ES-I3 (cell line): ENCODE measurements at regions not wholly inside any gene's neighbourhood (a gene's known extent, or its start where the extent isn't known, plus 50 kb on each side); places are given as distances from the start of the nearest gene placed in this dataset.

Experiments used
- H3K36me3 ChIP-seq: 2 replicates; pipeline ENCODE4 v1.6.1; 2013; ENCODE audit warnings: mild to moderate bottlenecking, low read length, control low read depth, moderate library complexity; ENCODE audit not compliant: insufficient read depth
- H3K4me1 ChIP-seq: 2 replicates; pipeline ENCODE4 v1.6.1; 2013; ENCODE audit warnings: mild to moderate bottlenecking, control low read depth, low read length; ENCODE audit not compliant: insufficient read depth
- H3K9ac ChIP-seq: 2 replicates; pipeline ENCODE4 v1.6.1; 2013; ENCODE audit warnings: low read depth, mild to moderate bottlenecking, low read length, moderate library complexity
- H3K9me3 ChIP-seq: 2 replicates; pipeline ENCODE4 v1.6.1; 2013; ENCODE audit warnings: mild to moderate bottlenecking, low read length, moderate library complexity; ENCODE audit not compliant: control insufficient read depth, insufficient read depth

DNA sequence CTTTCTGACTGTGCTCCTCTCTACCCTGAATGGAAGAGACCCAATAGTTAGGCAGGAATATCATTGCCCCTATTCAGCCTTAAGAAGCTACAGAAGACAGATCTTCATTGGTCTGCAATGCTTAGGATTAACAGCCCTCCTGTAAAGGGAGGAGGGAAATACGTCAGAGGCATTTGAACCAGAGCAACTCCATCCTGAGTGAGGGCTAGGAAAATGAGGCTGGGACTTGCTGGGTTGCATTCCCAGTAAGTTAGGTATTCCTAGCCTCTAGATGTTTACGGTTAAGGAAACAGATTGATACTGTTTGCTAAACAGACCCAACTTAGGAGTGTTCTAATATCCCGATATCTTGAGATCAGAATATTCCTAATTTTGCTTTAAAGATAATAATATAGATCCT, 63.5 kb downstream of the PCDH18 start:
- Histone ChIP-seq H3K9ac (no peak overlapping the region), H3K4me1 (no peaks in the 10 kb centered on the region), H3K9me3 (peaks cover 15% of the 10 kb centered on the region), H3K36me3 (peaks cover 3% of the 10 kb centered on the region; the same call in 1 of the 2 replicates)

DNA sequence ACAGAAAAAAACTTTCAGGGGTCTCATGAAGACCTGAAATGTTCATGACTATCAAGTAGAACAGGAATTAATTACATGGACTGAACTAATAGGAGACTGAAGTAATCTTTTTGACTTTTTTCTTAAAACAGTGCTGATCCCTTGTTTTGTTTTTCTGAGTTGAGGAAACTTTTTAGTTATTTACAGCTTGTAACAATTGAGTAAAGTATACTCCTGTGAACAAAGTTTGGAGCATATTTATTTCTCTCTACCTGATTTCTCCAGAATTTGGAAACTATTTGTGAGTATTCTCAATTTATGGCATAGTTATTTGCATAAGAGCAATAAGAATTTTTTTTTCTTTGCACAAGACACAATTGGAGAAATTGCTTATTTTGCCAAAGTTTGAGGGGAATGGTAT, 64.8 kb downstream of the PCDH18 start:
- Histone ChIP-seq H3K36me3 (peaks cover 4% of the 10 kb centered on the region), H3K9me3 (peaks cover 18% of the 10 kb centered on the region), H3K4me1 (no peaks in the 10 kb centered on the region), H3K9ac (no peak overlapping the region)

DNA sequence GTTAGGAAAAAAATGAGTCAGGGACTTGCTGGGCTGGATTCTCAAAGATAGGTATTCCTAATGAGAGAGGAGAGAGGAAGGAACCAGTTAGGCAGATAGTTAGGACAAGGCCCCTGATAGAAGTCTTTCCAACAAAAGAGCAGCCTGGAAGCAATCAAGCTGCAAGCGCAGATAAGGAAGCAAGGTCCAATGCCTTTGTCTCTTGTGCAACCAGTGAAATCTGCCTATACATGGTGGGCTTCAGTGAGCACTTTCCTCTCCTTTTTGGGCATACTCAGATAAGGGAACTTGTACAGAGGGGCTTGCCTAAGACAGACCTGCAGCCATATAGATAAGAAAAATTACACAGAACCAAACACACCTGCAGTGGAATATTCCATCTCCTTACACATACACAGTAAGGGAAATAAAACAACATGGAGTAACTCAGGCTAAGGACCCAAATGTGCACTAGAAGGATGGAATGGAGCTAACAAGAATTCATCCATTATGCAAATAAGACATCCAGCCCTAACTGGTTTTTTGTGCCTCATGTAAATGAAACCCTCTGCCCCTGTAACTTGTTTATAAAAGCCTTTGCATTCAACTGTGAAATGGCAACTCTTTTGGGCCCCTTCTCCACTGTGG, 68.8 kb downstream of the PCDH18 start:
- Histone ChIP-seq H3K36me3 (peaks cover 4% of the 10 kb centered on the region), H3K9ac (no peak overlapping the region), H3K4me1 (peaks cover 4% of the 10 kb centered on the region; the same call in 1 of the 2 replicates), H3K9me3 (peaks cover 15% of the 10 kb centered on the region)

DNA sequence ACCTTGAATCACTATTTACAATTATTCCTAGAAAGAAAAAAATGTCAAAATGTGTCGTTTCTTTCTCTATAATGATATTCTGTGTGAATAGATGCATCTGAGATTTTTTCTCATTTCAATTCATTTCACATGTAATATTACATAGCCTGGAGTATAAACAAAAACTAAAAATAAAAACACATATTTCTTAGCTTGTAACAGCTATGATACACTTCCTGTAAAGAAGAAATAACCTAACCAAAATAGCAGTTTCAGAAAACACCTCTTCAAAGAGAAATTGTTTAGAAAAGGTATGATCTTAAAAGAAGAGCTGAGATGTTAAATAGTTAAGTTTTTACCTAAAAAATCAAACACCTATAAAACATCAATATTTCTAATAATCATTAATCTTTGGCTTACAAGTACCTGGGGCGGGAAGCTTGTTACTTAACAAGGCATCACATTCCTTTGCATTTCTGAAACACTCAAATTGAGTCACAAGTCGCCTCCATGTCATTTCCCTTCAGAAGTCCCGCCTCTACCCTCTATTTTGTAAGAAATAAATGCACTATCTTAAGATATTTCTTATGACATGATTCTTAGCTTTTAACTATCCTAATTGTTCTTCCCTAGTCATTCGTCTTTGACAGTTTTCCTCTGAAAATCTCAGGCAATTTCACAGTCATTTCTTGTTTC, 76.5 kb downstream of the PCDH18 start:
- H3K9me3 ChIP-seq, result no peaks in the 10 kb centered on the region
- peaks cover 24% of the 10 kb centered on the region for H3K4me1 ChIP-seq
- no peak overlapping the region for H3K9ac ChIP-seq
- no peaks in the 10 kb centered on the region for H3K36me3 ChIP-seq

DNA sequence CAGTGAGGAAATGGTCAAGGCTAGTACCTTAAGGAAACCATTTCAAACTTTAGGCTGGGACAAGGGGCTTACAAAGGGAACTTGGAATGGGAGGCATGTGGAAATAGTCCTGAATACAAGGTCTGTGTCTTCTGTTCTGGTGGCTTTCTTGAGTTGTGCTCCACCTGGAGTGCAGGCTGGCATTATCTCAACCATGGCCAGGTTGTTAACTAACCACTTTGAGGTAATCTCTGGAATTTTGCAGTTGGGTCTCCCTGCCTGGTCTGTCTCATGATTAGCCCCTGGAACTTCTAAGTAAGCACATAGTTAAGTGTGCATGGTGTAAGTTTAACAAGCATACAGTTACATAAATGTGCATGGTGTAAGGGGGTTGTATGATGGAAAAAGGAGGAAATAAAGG, 77.5 kb downstream of the PCDH18 start:
- no peaks in the 10 kb centered on the region for H3K9me3 ChIP-seq
- no peaks in the 10 kb centered on the region for H3K36me3 ChIP-seq
- peaks cover 29% of the 10 kb centered on the region for H3K4me1 ChIP-seq
- no peak overlapping the region for H3K9ac ChIP-seq

DNA sequence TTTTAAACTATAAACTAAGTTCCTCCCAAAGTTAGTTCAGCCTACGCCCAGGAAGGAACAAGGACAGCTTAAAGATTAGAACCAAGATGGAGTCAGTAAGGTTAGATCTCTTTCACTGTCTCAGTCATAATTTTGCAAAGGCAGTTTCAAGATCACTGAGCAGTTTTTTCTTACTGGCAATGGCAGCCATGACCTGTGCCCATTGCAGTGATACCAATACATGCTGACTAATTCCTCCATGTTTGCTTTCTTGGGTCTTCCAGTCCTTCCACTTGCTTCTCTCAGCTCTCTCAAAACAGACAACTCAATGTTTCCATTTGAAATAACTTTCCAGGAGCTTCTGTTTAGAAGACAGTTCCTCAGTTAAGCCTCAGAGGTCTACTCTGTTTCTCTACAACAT, 79.5 kb downstream of the PCDH18 start:
- no peaks in the 10 kb centered on the region for H3K36me3 ChIP-seq
- H3K9ac ChIP-seq, result no peak overlapping the region
- no peaks in the 10 kb centered on the region for H3K9me3 ChIP-seq
- peaks cover 29% of the 10 kb centered on the region for H3K4me1 ChIP-seq

DNA sequence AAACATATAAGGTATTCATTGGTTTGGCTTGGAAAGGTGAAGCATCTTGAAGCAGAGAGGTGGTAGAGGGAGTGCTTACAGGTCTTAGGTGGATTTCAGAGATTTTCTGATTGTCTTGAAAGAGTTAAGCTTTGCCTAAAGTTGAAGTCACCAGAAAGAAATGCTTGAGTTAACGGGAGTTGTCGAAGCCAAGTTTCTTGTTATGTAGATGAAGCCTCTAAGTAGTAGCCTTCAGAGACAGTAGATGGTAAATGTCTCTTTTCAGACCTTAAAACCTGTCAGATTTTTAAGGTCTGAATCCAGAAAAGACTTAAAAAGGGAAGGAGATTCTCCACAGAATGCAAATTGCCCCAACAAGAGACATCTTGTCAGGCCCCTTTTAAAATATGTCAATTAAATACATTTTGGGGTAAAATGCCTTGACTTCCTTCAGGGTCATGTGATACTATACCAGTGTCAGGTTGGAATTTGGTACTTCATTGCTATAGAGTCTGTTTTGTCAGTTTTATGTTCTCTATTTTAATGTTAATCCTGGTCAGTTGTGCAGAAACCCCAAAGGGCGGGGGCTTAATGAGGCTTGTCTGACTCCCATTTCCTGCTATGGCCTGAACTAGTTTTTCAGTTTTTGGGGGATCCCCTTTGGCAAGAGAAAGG, 81.0 kb downstream of the PCDH18 start:
- no peaks in the 10 kb centered on the region for H3K9me3 ChIP-seq
- H3K36me3 ChIP-seq, result no peaks in the 10 kb centered on the region
- 0 out of 2 replicates have a peak overlapping the region, but pooled peaks have one; percentile 18 for H3K9ac ChIP-seq
- H3K4me1 ChIP-seq, result peaks cover 29% of the 10 kb centered on the region

DNA sequence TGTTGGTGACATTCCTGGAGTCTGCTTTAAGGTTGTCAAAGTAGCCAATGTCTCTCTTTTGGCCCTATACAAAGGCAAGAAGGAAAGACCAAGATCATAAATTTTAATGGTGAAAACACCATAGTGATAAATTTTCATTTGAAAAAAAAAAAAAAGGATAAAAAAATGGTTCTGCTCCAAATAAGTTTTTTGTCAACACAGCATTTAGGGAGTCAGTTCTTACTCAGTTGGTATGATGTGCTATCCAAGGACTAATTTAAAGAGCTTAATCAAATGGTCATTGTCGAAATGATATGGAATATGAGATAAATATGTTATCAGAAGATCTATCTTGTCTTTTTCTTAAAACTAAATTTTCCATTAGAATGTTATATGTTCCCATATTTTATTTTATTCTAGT, 83.9 kb downstream of the PCDH18 start:
- Histone ChIP-seq H3K4me1 (peaks cover 33% of the 10 kb centered on the region), H3K9ac (no peak overlapping the region), H3K9me3 (no peaks in the 10 kb centered on the region), H3K36me3 (no peaks in the 10 kb centered on the region)

DNA sequence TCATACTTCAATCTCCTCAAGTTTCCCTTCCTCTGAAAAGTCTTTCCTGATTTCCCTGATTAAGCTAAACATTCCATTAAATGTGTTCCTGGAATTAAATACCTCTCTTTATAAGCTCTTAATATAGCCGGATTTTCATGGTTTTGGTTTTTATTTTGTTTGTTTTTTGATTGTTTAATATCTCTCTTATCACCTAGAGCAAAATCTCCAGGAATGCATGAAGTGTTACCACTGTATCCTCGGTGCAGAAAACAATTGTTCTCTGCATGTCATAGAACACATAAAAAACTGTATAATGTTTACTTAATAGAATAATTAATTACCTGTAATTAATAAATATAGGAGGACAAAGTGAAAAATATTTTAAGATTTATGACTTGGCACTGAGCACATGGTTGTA, 86.2 kb downstream of the PCDH18 start:
- no peak overlapping the region for H3K9ac ChIP-seq
- no peaks in the 10 kb centered on the region for H3K9me3 ChIP-seq
- no peaks in the 10 kb centered on the region for H3K36me3 ChIP-seq
- peaks cover 18% of the 10 kb centered on the region; the same call in 1 of the 2 replicates for H3K4me1 ChIP-seq

DNA sequence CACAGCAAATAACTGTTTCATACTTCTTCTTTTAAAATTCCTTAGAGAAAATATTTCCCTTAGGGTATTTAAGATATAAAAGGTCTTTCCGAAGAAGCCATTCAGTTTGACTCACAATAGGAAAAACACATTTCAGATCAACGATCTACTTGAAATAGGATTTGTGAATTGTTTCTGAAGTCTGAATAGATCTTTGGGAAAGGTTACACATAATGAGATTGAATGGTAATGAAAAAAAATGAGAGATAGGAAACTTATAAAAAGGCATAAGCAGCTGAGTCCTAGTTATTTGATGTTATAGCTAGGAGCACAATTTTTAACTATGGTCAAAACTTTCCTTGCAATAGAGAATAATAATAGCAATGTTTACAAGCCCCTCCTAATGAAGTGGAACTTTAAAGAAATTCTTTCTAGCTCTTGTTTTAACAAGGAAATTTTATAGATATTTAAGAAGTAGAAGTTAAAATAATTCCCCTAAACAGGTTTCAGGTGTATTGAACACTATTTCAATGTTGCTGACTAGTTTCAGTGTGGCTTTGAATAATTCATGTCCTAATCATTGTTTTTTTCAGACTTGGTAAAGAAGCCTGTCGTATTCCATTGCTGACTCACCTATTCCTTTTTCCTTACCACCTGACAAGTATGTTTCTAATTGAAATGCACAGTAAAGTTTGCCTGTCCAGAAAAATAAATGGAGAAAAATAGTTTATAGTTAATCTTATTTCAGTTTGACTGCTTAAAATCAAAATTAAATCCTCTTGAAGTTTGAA, 89.1 kb downstream of the PCDH18 start:
- Histone ChIP-seq H3K9me3 (peaks cover 3% of the 10 kb centered on the region; the same call in 1 of the 2 replicates), H3K36me3 (no peaks in the 10 kb centered on the region), H3K4me1 (peaks cover 11% of the 10 kb centered on the region; the same call in 1 of the 2 replicates), H3K9ac (no peak overlapping the region)

DNA sequence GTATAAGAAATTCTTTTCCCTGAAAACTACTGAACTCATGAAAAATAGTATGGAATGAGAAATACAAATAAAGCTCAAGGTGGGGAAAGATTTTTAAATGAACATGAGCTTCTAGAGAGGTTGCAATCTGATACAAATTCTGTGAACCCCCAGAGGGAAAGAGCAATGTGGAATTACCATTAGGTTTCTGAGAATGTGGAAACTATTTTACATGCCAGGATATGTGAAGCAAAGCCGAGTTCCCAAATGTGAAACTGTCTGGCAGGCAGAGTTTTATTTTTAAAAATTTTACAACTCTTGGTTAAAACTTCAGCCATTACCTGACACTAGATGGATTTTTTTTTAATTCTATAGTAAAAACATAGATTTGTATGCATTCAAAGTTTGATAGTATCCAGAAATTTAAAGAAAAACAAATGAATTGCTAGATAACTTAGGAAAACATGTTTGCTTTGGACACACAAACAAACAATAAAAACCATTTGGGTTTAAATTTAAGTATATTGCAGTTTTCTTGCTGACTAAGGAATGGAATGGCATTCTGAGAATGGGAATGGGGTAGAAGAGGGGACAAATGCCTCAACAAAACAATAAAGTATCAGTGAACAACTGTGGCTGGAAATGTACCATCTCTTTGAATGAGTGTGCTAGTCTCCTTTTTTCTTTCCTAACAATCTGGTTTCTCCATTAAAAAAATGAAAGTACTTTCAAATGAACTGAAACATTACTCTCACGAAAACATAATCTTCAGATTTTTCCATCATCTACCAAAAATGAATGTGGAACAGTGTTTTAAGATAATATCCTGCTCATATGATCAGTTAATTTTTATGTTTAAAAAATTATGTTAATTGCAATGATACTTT, 99.6 kb downstream of the PCDH18 start:
- Histone ChIP-seq H3K36me3 (no peaks in the 10 kb centered on the region; the same call in 1 of the 2 replicates), H3K9me3 (peaks cover 3% of the 10 kb centered on the region), H3K4me1 (no peaks in the 10 kb centered on the region), H3K9ac (no peak overlapping the region)

DNA sequence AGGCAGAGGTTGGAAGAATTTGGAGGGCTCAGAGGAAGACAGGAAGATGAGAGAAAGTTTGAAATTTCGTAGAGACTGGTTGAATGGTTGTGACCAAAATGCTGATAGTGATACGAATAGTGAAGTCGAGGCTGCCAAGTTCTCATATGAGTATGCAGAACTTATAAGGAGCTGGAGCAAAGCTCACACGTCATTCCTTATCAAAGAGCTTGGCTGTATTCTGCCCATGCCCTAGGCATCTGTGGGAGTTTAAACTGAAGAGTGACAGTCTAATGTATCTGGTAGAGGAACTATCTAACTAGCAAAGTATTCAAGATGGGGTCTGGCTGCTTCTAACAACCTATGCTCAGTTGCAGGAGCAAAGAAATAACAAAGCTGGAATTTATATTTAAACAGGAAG, 102.1 kb downstream of the PCDH18 start:
- H3K9me3 ChIP-seq, result peaks cover 3% of the 10 kb centered on the region
- no peak overlapping the region for H3K9ac ChIP-seq
- no peaks in the 10 kb centered on the region for H3K4me1 ChIP-seq
- H3K36me3 ChIP-seq, result no peaks in the 10 kb centered on the region; the same call in 1 of the 2 replicates

DNA sequence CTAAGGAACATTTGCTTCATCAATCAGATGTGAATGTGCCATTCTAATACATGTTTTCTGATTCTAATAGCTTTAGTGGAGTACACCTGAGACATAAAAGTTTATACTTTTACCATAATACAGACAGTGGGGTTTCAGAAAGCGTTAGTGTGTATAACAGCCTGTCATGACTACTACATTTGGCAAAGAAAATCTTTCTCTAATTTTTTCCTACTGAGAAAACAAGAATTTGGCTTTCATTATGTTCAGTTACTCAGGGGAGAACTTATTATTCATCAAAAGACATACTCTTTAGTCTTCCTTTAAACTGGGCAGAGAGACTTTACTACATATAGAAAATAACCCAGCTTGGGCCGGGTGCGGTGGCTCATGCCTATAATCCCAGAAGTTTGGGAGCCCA, 104.9 kb downstream of the PCDH18 start:
- H3K4me1 ChIP-seq, result no peaks in the 10 kb centered on the region
- peaks cover 3% of the 10 kb centered on the region for H3K9me3 ChIP-seq
- H3K9ac ChIP-seq, result no peak overlapping the region
- H3K36me3 ChIP-seq, result no peaks in the 10 kb centered on the region; the same call in 1 of the 2 replicates
